OCI-LY1 (cell line): ENCODE measurements at regions not wholly inside any gene's neighbourhood (a gene's known extent, or its start where the extent isn't known, plus 50 kb on each side); places are given as distances from the start of the nearest gene placed in this dataset.

Experiments used
- EZH2 ChIP-seq: fragments of 200-600 bp; sonication (generic), shearing (Covaris generic); IDR thresholded peaks from 2 replicates; pipeline ENCODE4 v1.8.0; 2017; ENCODE audit warnings: borderline replicate concordance, mixed run types, mild to moderate bottlenecking, antibody characterized with exemption, low read length, moderate library complexity, mixed read lengths
- TF ChIP-seq, protein P1 (sequence below): fragments of 200-600 bp; sonication (generic), shearing (Covaris generic); IDR thresholded peaks from 2 replicates; pipeline ENCODE4 v1.5.1; 2017; ENCODE audit warnings: mild to moderate bottlenecking, antibody characterized with exemption, low read length, moderate library complexity, mixed read lengths

GRCh38 chr2:121877366-121877765, 121.9 kb downstream of the TSN start:
- TF ChIP-seq, protein P1, sequence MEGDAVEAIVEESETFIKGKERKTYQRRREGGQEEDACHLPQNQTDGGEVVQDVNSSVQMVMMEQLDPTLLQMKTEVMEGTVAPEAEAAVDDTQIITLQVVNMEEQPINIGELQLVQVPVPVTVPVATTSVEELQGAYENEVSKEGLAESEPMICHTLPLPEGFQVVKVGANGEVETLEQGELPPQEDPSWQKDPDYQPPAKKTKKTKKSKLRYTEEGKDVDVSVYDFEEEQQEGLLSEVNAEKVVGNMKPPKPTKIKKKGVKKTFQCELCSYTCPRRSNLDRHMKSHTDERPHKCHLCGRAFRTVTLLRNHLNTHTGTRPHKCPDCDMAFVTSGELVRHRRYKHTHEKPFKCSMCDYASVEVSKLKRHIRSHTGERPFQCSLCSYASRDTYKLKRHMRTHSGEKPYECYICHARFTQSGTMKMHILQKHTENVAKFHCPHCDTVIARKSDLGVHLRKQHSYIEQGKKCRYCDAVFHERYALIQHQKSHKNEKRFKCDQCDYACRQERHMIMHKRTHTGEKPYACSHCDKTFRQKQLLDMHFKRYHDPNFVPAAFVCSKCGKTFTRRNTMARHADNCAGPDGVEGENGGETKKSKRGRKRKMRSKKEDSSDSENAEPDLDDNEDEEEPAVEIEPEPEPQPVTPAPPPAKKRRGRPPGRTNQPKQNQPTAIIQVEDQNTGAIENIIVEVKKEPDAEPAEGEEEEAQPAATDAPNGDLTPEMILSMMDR: no peak
- no peak for TF ChIP-seq EZH2
